ENCODE measurements at regions not wholly inside any gene's neighbourhood (a gene's known extent, or its start where the extent isn't known, plus 50 kb on each side); places are given as distances from the start of the nearest gene placed in this dataset.

DNA sequence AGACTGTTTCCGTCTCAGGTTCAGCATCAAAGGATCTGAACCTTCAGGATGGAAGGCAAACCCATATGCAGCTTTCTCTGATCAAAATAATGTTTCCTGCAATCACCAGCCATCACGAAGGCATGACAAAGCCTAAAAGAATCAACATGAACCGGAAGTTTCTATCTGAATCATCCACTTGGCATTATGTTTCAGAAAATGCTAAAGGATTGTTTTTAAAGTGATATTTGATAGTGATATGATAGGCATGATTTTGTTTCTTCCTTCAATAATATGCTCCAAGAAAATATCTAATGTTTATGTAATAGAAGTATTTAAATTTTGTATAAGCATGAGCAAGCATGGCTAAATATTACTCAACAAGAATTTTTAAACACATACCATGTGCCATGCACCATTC lies 219.6 kb downstream of the PLK2 start:
- no peak overlapping the region for H3K56ac ChIP-seq (replicated peaks; ENCODE audit: insufficient read length, low read depth, low read length)
- H4K91ac ChIP-seq (replicated peaks; ENCODE audit: insufficient read length, low read length) = no peak overlapping the region
- CTCF ChIA-PET (ENCODE audit: partially characterized antibody) = interaction anchor here (1.6 kb wide), 1 partner anchor 7 kb away, joined by 3 read pairs; no protein-coding TSS in a partner anchor
- no peak overlapping the region for H2BK5ac ChIP-seq (ENCODE audit: low read depth, low read length)
- no peak overlapping the region for H3K18ac ChIP-seq (ENCODE audit: extremely low read depth, low read length)
- no peaks in the 10 kb centered on the region; the same call in 1 of the 2 replicates for H3K23me2 ChIP-seq (ENCODE audit: low read depth, low read length)
- no peaks in the 10 kb centered on the region for H3K9me3 ChIP-seq (ENCODE audit: insufficient read depth in 2 of 2, low read depth in 1 of 2, low read length in 1 of 2)
- WGBS, 2 experiments (ENCODE audit: extremely low coverage in 1 of 2, insufficient coverage in 1 of 2, insufficient read length in 1 of 2, insufficient replicate concordance in 2 of 2, low coverage in 1 of 2, low lambda C conversion rate in 2 of 2, missing lambda C conversion rate in 1 of 2) = 95% methylated on average over 3 of the region's 3 CpGs; no CpG with 5 or more reads in 1 of the 2 experiments
- POLR2A ChIA-PET (ENCODE audit: partially characterized antibody) = no interaction called here
- H4K20me1 ChIP-seq (replicated peaks in 1 of 2; ENCODE audit: control insufficient read depth in 1 of 2, insufficient read depth in 2 of 2, low read length in 2 of 2) = no peaks in the 10 kb centered on the region
- H3K4me1 ChIP-seq (replicated peaks in 1 of 4; ENCODE audit: control insufficient read depth in 3 of 4, insufficient read depth in 4 of 4, low read length in 3 of 4) = no peaks in the 10 kb centered on the region
- no peaks in the 10 kb centered on the region for H3K79me1 ChIP-seq (ENCODE audit: low read depth, low read length)
- DNase-seq (ENCODE audit: low read depth in 1 of 2, low spot score in 2 of 2) (no peak), FAIRE-seq (no peak)
- no peak overlapping the region for H2AK5ac ChIP-seq (ENCODE audit: low read depth, low read length)
- no peak overlapping the region for H4K5ac ChIP-seq (ENCODE audit: insufficient read length, low read depth, low read length)
- H3K27ac ChIP-seq (ENCODE audit: low read depth, low read length) = no peak overlapping the region
- no peak overlapping the region for H3K14ac ChIP-seq (ENCODE audit: insufficient read length)
- H3K4me2 ChIP-seq (ENCODE audit: insufficient read depth in 1 of 2, low read depth in 2 of 2, low read length in 2 of 2) = no peak overlapping the region
- H3K79me2 ChIP-seq (ENCODE audit: control insufficient read depth in 1 of 2, insufficient read depth in 2 of 2, low read length in 2 of 2) = no peaks in the 10 kb centered on the region
- H2BK12ac ChIP-seq (ENCODE audit: low read depth, low read length) = no peak overlapping the region
- H3K9ac ChIP-seq (replicated peaks in 1 of 4; ENCODE audit: extremely low read depth in 1 of 4, low read depth in 3 of 4, low read length in 3 of 4) = no peak overlapping the region
- H3K23ac ChIP-seq (ENCODE audit: insufficient read length) = no peak overlapping the region
- no peak overlapping the region for H2BK20ac ChIP-seq (ENCODE audit: low read length)
- no peak overlapping the region for H3K4ac ChIP-seq (replicated peaks; ENCODE audit: insufficient read length, low read depth, low read length)
- no peaks in the 10 kb centered on the region for H3K36me3 ChIP-seq (ENCODE audit: control insufficient read depth in 2 of 4, insufficient read depth in 4 of 4, low read length in 3 of 4)
- H2BK15ac ChIP-seq (ENCODE audit: low read length) = no peak overlapping the region
- TF ChIP-seq YY1 (IDR thresholded peaks at IDR 0.05; ENCODE audit: low read depth, low read length) (no peak), PHF8 (conservative IDR thresholded peaks at IDR 0.05; ENCODE audit: low read depth, low read length) (no peak), HDAC6 (IDR thresholded peaks at IDR 0.05; ENCODE audit: low read depth, low read length) (no peak), RBBP5 (IDR thresholded peaks at IDR 0.05; ENCODE audit: borderline replicate concordance, low read depth, low read length) (no peak), TAF7 (optimal IDR thresholded peaks at IDR 0.05; ENCODE audit: borderline replicate concordance, low read depth, low read length) (no peak), BACH1 (IDR thresholded peaks at IDR 0.05; ENCODE audit: low read length) (no peak), SAP30 (IDR thresholded peaks at IDR 0.05; ENCODE audit: insufficient read depth, insufficient replicate concordance, low read length) (no peak), E2F6 (IDR thresholded peaks at IDR 0.05) (no peak), RAD21 (IDR thresholded peaks at IDR 0.05 in 1 of 2, conservative IDR thresholded peaks at IDR 0.05 in 1 of 2; ENCODE audit: low read depth in 2 of 2, low read length in 2 of 2) (no peak)
- no peak overlapping the region for H4K8ac ChIP-seq (ENCODE audit: extremely low read depth, insufficient read depth, low read length)
- H2BK120ac ChIP-seq (replicated peaks; ENCODE audit: low read depth, low read length) = no peak overlapping the region
- H2AFZ ChIP-seq (ENCODE audit: low read length) = no peak overlapping the region
- no peaks in the 10 kb centered on the region for H3K27me3 ChIP-seq (replicated peaks in 1 of 4; ENCODE audit: control insufficient read depth in 3 of 4, extremely low read depth in 1 of 4, insufficient read depth in 3 of 4, low read length in 3 of 4)
- H3K4me3 ChIP-seq (ENCODE audit: extremely low read depth in 1 of 4, insufficient read depth in 2 of 4, low read depth in 3 of 4, low read length in 4 of 4) = no peak overlapping the region

Measured in H1 (cell line).